Keratinocyte (primary cell): ENCODE measurements at regions not wholly inside any gene's neighbourhood (a gene's known extent, or its start where the extent isn't known, plus 50 kb on each side); places are given as distances from the start of the nearest gene placed in this dataset.

Experiments used
- CTCF ChIP-seq, 3 experiments: IDR thresholded peaks in 1 of 3; conservative IDR thresholded peaks in 1 of 3; optimal IDR thresholded peaks in 1 of 3; 2 replicates in 2 of 3; 3 replicates in 1 of 3; pipeline versions ENCODE3 to v1.5.1; 2011; ENCODE audit warnings: low read length in 3 of 3, mild to moderate bottlenecking in 3 of 3, moderate library complexity in 2 of 3, control low read depth in 1 of 3, inconsistent platforms in 1 of 3; ENCODE audit not compliant: insufficient read depth in 2 of 3; ENCODE audit errors: extremely low read depth in 1 of 3
- EZH2 ChIP-seq: IDR thresholded peaks from one replicate; pipeline ENCODE4 v1.6.1; 2012; ENCODE audit warnings: inconsistent platforms, mild to moderate bottlenecking, low read length, moderate library complexity

GRCh38 chr1:244219802-244220201 lies 168.7 kb downstream of the ZBTB18 start:
- TF ChIP-seq CTCF (optimal IDR thresholded peaks at IDR 0.05 in 1 of 3, IDR thresholded peaks at IDR 0.05 in 1 of 3, conservative IDR thresholded peaks at IDR 0.05 in 1 of 3; ENCODE audit: extremely low read depth in 1 of 3, insufficient read depth in 2 of 3, low read length in 3 of 3): no peak
- no peak for TF ChIP-seq EZH2
